ENCODE measurements at regions not wholly inside any gene's neighbourhood (a gene's known extent, or its start where the extent isn't known, plus 50 kb on each side); places are given as distances from the start of the nearest gene placed in this dataset.

DNA sequence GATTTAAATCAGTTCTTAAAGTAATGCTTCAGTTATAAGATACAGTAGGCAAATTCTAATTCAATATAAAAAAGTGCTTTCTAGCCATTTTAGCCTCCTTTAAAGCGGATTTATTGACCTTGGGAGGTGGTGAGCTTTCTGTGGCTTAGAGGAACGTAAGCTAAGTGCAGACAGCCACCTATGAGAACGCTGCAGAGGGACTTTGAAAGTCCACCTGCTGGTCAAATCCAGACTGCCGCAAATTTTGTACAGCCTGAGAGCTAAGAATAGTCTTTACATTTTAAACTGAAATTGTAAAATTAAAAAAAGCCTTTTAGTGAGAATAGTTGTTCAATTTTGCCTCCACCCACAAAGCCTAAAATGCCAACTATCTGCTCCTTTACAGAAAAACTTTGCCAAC lies 67.0 kb upstream of the SSX2IP start:
- TF ChIP-seq CTCF (IDR thresholded peaks at IDR 0.05) (no peak), ZFX (IDR thresholded peaks at IDR 0.05; ENCODE audit: borderline replicate concordance) (no peak)

Measured in 22Rv1 (cell line).